WTC11 (cell line): ENCODE measurements at regions not wholly inside any gene's neighbourhood (a gene's known extent, or its start where the extent isn't known, plus 50 kb on each side); places are given as distances from the start of the nearest gene placed in this dataset.

Source experiments
- ATAC-seq: fragments of 200-7000 bp; cut with Tn5 transposase; 2 replicates; pipeline ENCODE4 v1.10.0; 2021; ENCODE audit warnings: mild to moderate bottlenecking, moderate library complexity
- CTCF ChIA-PET: fragments of 300-600 bp; sonication (Branson Sonifier 250); formaldehyde crosslinking; loops from one replicate; lab custom pipeline; 2021; ENCODE audit warnings: antibody characterized with exemption; lab: Charles Lee
- POLR2A ChIA-PET: fragments of 350-600 bp; sonication (Branson Sonifier 250); formaldehyde crosslinking; loops from one replicate; lab custom pipeline; 2021; ENCODE audit warnings: antibody characterized with exemption; lab: Charles Lee
- DNase-seq: peaks from one replicate; pipeline ENCODE4 v3.0.0; 2021; ENCODE audit warnings: low spot score
- H3K27ac Mint-ChIP-seq: 2 replicates; pipeline ENCODE4 v1.8.0; 2021; ENCODE audit warnings: mixed read lengths
- H3K27me3 Mint-ChIP-seq: 2 replicates; pipeline ENCODE4 v1.8.0; 2021; ENCODE audit warnings: low read depth, mild to moderate bottlenecking, moderate library complexity, mixed read lengths
- H3K36me3 Mint-ChIP-seq: 2 replicates; pipeline ENCODE4 v1.8.0; 2021; ENCODE audit warnings: mixed read lengths
- H3K4me1 Mint-ChIP-seq: 2 replicates; pipeline ENCODE4 v1.8.0; 2022; ENCODE audit warnings: mixed read lengths
- H3K4me3 Mint-ChIP-seq: 2 replicates; pipeline ENCODE4 v1.8.0; 2021; ENCODE audit warnings: mild to moderate bottlenecking, moderate library complexity, mixed read lengths
- H3K9me3 Mint-ChIP-seq: 2 replicates; pipeline ENCODE4 v1.8.0; 2021; ENCODE audit warnings: mixed read lengths
- ARID4B ChIP-seq: sonication (generic); formaldehyde crosslinking; IDR thresholded peaks from 2 replicates; pipeline ENCODE4 v1.8.0; 2023; ENCODE audit warnings: missing genetic modification reagents, mild to moderate bottlenecking, borderline replicate concordance
- ATF1 ChIP-seq: sonication (generic); formaldehyde crosslinking; IDR thresholded peaks from 2 replicates; pipeline ENCODE4 v1.8.1; 2023; ENCODE audit warnings: mild to moderate bottlenecking, moderate library complexity, missing genetic modification reagents
- CBFB ChIP-seq: sonication (generic); formaldehyde crosslinking; IDR thresholded peaks from 2 replicates; pipeline ENCODE4 v1.8.1; 2022; ENCODE audit warnings: mild to moderate bottlenecking, low read depth, missing genetic modification reagents
- E2F4 ChIP-seq: sonication (generic); formaldehyde crosslinking; IDR thresholded peaks from 2 replicates; pipeline ENCODE4 v1.8.1; 2022; ENCODE audit warnings: low read depth, mild to moderate bottlenecking, moderate library complexity, missing genetic modification reagents, borderline replicate concordance
- E2F5 ChIP-seq: sonication (generic); formaldehyde crosslinking; IDR thresholded peaks from 2 replicates; pipeline ENCODE4 v1.8.1; 2022; ENCODE audit warnings: mild to moderate bottlenecking, moderate library complexity, missing genetic modification reagents
- FOXP1 ChIP-seq: sonication (generic); formaldehyde crosslinking; IDR thresholded peaks from 2 replicates; pipeline ENCODE4 v1.8.0; 2022; ENCODE audit warnings: missing genetic modification reagents, mild to moderate bottlenecking, moderate library complexity, borderline replicate concordance
- IRF1 ChIP-seq: sonication (generic); formaldehyde crosslinking; IDR thresholded peaks from 2 replicates; pipeline ENCODE4 v1.8.0; 2023; ENCODE audit warnings: missing genetic modification reagents
- JUN ChIP-seq: sonication (generic); formaldehyde crosslinking; IDR thresholded peaks from 2 replicates; pipeline ENCODE4 v1.8.0; 2023; ENCODE audit warnings: mild to moderate bottlenecking, missing genetic modification reagents
- MYBL2 ChIP-seq: sonication (generic); formaldehyde crosslinking; IDR thresholded peaks from 2 replicates; pipeline ENCODE4 v1.8.1; 2023; ENCODE audit warnings: mild to moderate bottlenecking, moderate library complexity, missing genetic modification reagents
- NFE2L1 ChIP-seq: sonication (generic); formaldehyde crosslinking; IDR thresholded peaks from 2 replicates; pipeline ENCODE4 v1.8.1; 2023; ENCODE audit warnings: missing genetic modification reagents
- NR1H2 ChIP-seq: sonication (generic); formaldehyde crosslinking; IDR thresholded peaks from 2 replicates; pipeline ENCODE4 v1.9.0; 2021; ENCODE audit warnings: mild to moderate bottlenecking, moderate library complexity, missing genetic modification reagents
- NR2C2 ChIP-seq: sonication (generic); formaldehyde crosslinking; IDR thresholded peaks from 2 replicates; pipeline ENCODE4 v1.8.0; 2022; ENCODE audit warnings: mild to moderate bottlenecking, missing genetic modification reagents
- NR3C1 ChIP-seq: sonication (generic); formaldehyde crosslinking; conservative IDR thresholded peaks from 2 replicates; pipeline ENCODE4 v1.8.1; 2023; ENCODE audit warnings: low read depth, mild to moderate bottlenecking, missing genetic modification reagents
- SOX15 ChIP-seq: fragments of 250-450 bp; sonication (Bioruptor Pico); IDR thresholded peaks from 2 replicates; pipeline ENCODE4 v1.9.0; 2021; ENCODE audit warnings: mild to moderate bottlenecking
- TP53 ChIP-seq: sonication (generic); formaldehyde crosslinking; IDR thresholded peaks from 2 replicates; pipeline ENCODE4 v1.8.1; 2023; ENCODE audit warnings: mild to moderate bottlenecking, missing genetic modification reagents
- USF2 ChIP-seq: sonication (generic); formaldehyde crosslinking; IDR thresholded peaks from 2 replicates; pipeline ENCODE4 v1.8.1; 2023; ENCODE audit warnings: mild to moderate bottlenecking, missing genetic modification reagents, moderate library complexity
- ZBTB43 ChIP-seq: sonication (generic); formaldehyde crosslinking; IDR thresholded peaks from 2 replicates; pipeline ENCODE4 v1.8.1; 2023; ENCODE audit warnings: mild to moderate bottlenecking, missing genetic modification reagents
- ZMAT4 ChIP-seq: fragments of 250-450 bp; sonication (Bioruptor Pico); IDR thresholded peaks from 2 replicates; pipeline ENCODE4 v1.9.0; 2021; ENCODE audit warnings: mild to moderate bottlenecking
- ZNF138 ChIP-seq: sonication (generic); formaldehyde crosslinking; conservative IDR thresholded peaks from 2 replicates; pipeline ENCODE4 v1.8.1; 2022; ENCODE audit warnings: mild to moderate bottlenecking, moderate library complexity, missing genetic modification reagents
- ZNF219 ChIP-seq: sonication (generic); formaldehyde crosslinking; IDR thresholded peaks from 2 replicates; pipeline ENCODE4 v1.8.0; 2023; ENCODE audit warnings: missing genetic modification reagents, mild to moderate bottlenecking, borderline replicate concordance
- ZNF263 ChIP-seq: sonication (generic); formaldehyde crosslinking; IDR thresholded peaks from 2 replicates; pipeline ENCODE4 v1.8.1; 2022; ENCODE audit warnings: low read depth, mild to moderate bottlenecking, moderate library complexity, missing genetic modification reagents
- ZNF423 ChIP-seq: fragments of 250-450 bp; sonication (Bioruptor Pico); IDR thresholded peaks from 2 replicates; pipeline ENCODE4 v2.1.2; 2022; ENCODE audit warnings: mild to moderate bottlenecking, moderate library complexity

GRCh38 chr6:77150736-77151135 is 312.6 kb downstream of the HTR1B start:
- ChIA-PET CTCF (no interaction called here), POLR2A (no interaction called here)
- no peaks in the 10 kb centered on the region for H3K4me1 Mint-ChIP-seq
- H3K4me3 Mint-ChIP-seq = no peak overlapping the region
- H3K27ac Mint-ChIP-seq = no peak overlapping the region
- H3K36me3 Mint-ChIP-seq = no peaks in the 10 kb centered on the region
- ATAC-seq = no peak
- H3K9me3 Mint-ChIP-seq = no peaks in the 10 kb centered on the region
- no peaks in the 10 kb centered on the region for H3K27me3 Mint-ChIP-seq
- TF ChIP-seq NR2C2 (no peak), ZBTB43 (CRISPR knock-in tag) (no peak), ZNF138 (CRISPR knock-in tag) (no peak), NFE2L1 (CRISPR knock-in tag) (no peak), E2F5 (no peak), ZMAT4 (CRISPR knock-in tag) (no peak), ZNF423 (CRISPR knock-in tag) (no peak), E2F4 (CRISPR knock-in tag) (no peak), NR3C1 (CRISPR knock-in tag) (no peak), MYBL2 (CRISPR knock-in tag) (no peak), TP53 (no peak)
- no peak for DNase-seq

GRCh38 chr6:77145244-77145643 is 318.0 kb downstream of the HTR1B start:
- TF ChIP-seq USF2 (CRISPR knock-in tag) (no peak), ATF1 (CRISPR knock-in tag) (no peak), FOXP1 (CRISPR knock-in tag) (no peak), CBFB (no peak), NR2C2 (no peak), IRF1 (CRISPR knock-in tag) (no peak), NR1H2 (no peak), ZBTB43 (CRISPR knock-in tag) (no peak), ARID4B (CRISPR knock-in tag) (no peak), ZNF263 (CRISPR knock-in tag) (no peak), ZNF219 (CRISPR knock-in tag) (no peak), TP53 (no peak), JUN (no peak), SOX15 (CRISPR knock-in tag) (no peak), ZNF423 (CRISPR knock-in tag) (no peak)
- TF ChIP-seq, all 79 proteins: peak for 0
- ATAC-seq (no peak), DNase-seq (no peak)
- ChIA-PET CTCF (no interaction called here), POLR2A (no interaction called here)
- H3K36me3 Mint-ChIP-seq = no peaks in the 10 kb centered on the region
- no peak overlapping the region for H3K27ac Mint-ChIP-seq
- H3K27me3 Mint-ChIP-seq = no peaks in the 10 kb centered on the region
- no peak overlapping the region for H3K4me3 Mint-ChIP-seq
- no peaks in the 10 kb centered on the region for H3K9me3 Mint-ChIP-seq
- 0 out of 2 replicates have a peak, but pooled peaks cover 3% of the 10 kb centered on the region for H3K4me1 Mint-ChIP-seq
